ENCODE measurements at regions not wholly inside any gene's neighbourhood (a gene's known extent, or its start where the extent isn't known, plus 50 kb on each side); places are given as distances from the start of the nearest gene placed in this dataset.

- TF ChIP-seq CTCF (IDR thresholded peaks at IDR 0.05), result no peak
- no peak for TF ChIP-seq POLR2A (IDR thresholded peaks at IDR 0.05)
These were observed 1180.9 kb downstream of the OTOL1 start for GRCh38 chr3:162677475-162677874.

Data from body of pancreas (tissue), 4 donors.